Nephron progenitor cell (in vitro differentiated cells): ENCODE measurements at regions not wholly inside any gene's neighbourhood (a gene's known extent, or its start where the extent isn't known, plus 50 kb on each side); places are given as distances from the start of the nearest gene placed in this dataset.
"Not testable (repeated sequence)": the region's sequence is repeated elsewhere in the genome, so short reads cannot be mapped to it uniquely, and the experiment has no call there.

Experiments
- DNase-seq: peaks from one replicate; pipeline ENCODE4 v3.0.0; 2021
- H3K27ac Mint-ChIP-seq: 2 replicates; pipeline ENCODE4 v1.8.0; 2021; ENCODE audit warnings: mild to moderate bottlenecking, moderate library complexity, mixed read lengths
- H3K27me3 Mint-ChIP-seq: 2 replicates; pipeline ENCODE4 v1.8.0; 2021; ENCODE audit warnings: mild to moderate bottlenecking, low read depth, mixed read lengths; ENCODE audit not compliant: poor library complexity
- H3K36me3 Mint-ChIP-seq: 2 replicates; pipeline ENCODE4 v1.8.0; 2021; ENCODE audit warnings: low read depth, mixed read lengths
- H3K4me1 Mint-ChIP-seq: 2 replicates; pipeline ENCODE4 v1.8.0; 2021; ENCODE audit warnings: mixed read lengths
- H3K4me3 Mint-ChIP-seq: 2 replicates; pipeline ENCODE4 v1.8.0; 2021; ENCODE audit warnings: mild to moderate bottlenecking, moderate library complexity, mixed read lengths
- H3K9me3 Mint-ChIP-seq: 2 replicates; pipeline ENCODE4 v1.8.0; 2021; ENCODE audit warnings: mild to moderate bottlenecking, moderate library complexity, mixed read lengths
- TF ChIP-seq, protein P1 (sequence below): fragments of 200-600 bp; sonication (generic); IDR thresholded peaks from 2 replicates; pipeline ENCODE4 v1.5.0; 2021; ENCODE audit warnings: antibody characterized with exemption

DNA sequence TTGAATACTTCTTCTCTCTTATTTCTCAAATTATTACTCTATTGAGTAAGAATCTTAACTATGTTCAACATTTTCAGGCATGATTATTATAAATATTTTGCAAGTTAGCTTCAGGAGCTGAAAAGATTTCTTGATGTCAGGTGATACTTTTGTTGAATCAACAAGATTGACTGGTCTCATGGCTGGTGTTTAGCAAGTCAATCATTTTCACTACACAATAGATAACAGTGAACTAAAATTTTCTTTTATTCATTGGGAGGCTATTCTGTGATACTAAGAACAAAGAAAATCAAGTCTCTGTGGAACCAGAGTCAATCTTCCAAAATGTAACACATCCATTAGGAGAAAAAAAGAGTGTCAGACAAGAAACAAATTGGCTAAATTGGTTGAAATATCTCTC is 476.7 kb downstream of the CNTN3 start:
- H3K27ac Mint-ChIP-seq = no peak overlapping the region
- TF ChIP-seq, protein P1, sequence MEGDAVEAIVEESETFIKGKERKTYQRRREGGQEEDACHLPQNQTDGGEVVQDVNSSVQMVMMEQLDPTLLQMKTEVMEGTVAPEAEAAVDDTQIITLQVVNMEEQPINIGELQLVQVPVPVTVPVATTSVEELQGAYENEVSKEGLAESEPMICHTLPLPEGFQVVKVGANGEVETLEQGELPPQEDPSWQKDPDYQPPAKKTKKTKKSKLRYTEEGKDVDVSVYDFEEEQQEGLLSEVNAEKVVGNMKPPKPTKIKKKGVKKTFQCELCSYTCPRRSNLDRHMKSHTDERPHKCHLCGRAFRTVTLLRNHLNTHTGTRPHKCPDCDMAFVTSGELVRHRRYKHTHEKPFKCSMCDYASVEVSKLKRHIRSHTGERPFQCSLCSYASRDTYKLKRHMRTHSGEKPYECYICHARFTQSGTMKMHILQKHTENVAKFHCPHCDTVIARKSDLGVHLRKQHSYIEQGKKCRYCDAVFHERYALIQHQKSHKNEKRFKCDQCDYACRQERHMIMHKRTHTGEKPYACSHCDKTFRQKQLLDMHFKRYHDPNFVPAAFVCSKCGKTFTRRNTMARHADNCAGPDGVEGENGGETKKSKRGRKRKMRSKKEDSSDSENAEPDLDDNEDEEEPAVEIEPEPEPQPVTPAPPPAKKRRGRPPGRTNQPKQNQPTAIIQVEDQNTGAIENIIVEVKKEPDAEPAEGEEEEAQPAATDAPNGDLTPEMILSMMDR = no peak
- H3K27me3 Mint-ChIP-seq = peaks cover 13% of the 10 kb centered on the region
- no peak overlapping the region for H3K4me3 Mint-ChIP-seq
- H3K4me1 Mint-ChIP-seq = no peaks in the 10 kb centered on the region
- H3K36me3 Mint-ChIP-seq = no peaks in the 10 kb centered on the region
- H3K9me3 Mint-ChIP-seq = no peaks in the 10 kb centered on the region
- no peak for DNase-seq

DNA sequence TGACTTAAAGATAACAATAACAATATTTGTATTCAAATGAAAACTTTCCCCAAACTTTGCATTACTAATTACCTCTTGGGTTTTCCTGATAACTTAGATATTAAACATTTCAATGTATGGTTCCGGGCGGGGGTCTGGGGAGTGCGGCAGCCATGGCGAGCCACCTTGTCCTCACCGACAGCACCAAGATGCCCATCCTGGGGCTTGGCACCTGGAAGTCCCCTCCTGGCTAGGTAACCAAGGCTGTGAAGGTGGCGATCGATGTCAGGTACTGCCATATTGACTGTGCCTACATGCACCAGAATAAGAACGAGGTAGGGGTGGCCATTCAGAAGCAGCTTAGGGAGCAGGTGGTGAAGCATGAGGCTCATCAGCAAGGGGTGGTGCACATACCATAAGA is 478.7 kb downstream of the CNTN3 start:
- Mint-ChIP-seq H3K4me3 (no peak overlapping the region), H3K9me3 (peaks cover 4% of the 10 kb centered on the region), H3K27me3 (peaks cover 16% of the 10 kb centered on the region), H3K4me1 (no peaks in the 10 kb centered on the region), H3K27ac (no peak overlapping the region), H3K36me3 (no peaks in the 10 kb centered on the region)
- DNase-seq = no peak
- TF ChIP-seq, protein P1 = no peak

DNA sequence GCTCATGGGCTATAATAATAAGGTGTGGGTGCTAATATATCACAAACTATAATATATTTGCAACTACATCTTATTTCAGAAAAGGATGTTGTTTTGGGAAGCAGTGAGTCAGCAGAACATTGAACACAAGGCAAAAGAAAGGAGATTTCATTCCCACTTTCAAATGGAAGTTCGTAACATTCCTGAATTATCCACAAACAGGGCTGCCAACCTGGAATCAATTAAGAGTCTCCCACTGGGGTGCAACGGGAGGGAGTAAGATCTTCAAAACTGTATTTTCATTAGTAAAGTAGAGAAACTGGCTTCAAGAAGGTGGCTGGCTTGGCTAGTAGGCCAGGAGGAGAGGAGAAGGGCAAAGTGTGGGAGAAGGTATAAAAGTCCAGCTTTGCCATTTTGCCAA is 479.6 kb downstream of the CNTN3 start:
- H3K9me3 Mint-ChIP-seq = peaks cover 8% of the 10 kb centered on the region
- DNase-seq = no peak
- no peaks in the 10 kb centered on the region for H3K36me3 Mint-ChIP-seq
- H3K4me3 Mint-ChIP-seq = no peak overlapping the region
- peaks cover 16% of the 10 kb centered on the region for H3K27me3 Mint-ChIP-seq
- no peak overlapping the region for H3K27ac Mint-ChIP-seq
- TF ChIP-seq, protein P1 = no peak
- no peaks in the 10 kb centered on the region for H3K4me1 Mint-ChIP-seq

DNA sequence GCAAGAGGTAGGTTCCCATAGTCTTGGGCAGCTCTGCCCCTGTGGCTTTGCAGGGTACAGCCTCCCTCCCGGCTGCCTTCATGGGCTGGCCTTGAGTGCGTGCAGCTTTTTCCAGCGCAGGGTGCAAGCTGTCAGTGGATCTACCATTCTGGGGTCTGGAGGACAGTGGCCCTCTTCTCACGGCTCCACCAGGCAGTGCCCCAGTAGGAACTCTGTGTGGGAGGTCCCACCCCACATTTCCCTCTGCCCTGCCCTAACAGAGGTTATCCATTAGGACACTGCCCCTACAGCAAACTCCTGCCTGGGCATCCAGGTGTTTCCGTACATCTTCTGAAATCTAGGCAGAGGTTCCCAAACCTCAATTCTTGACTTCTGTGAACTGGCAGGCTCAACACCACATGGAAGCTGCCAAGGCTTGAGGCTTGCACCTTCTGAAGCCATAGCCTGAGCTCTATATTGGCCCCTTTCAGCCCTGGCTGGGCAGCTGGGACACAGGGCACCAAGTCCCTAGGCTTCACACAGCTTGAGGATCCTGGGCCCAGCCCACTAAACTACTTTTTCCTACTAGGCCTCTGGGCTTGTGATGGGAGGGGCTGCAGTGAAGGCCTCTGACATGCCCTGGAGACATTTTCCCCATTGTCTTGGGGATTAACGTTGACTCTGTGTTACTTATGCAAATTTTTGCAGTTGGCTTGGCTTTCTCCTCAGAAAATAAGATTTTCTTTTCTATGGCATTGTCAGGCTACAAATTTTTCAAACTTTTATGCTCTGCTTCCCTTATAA is 482.7 kb downstream of the CNTN3 start:
- DNase-seq, H3K27me3 Mint-ChIP-seq, H3K36me3 Mint-ChIP-seq, H3K4me1 Mint-ChIP-seq, H3K4me3 Mint-ChIP-seq, H3K27ac Mint-ChIP-seq: not testable (repeated sequence)
- peaks cover 13% of the 10 kb centered on the region for H3K9me3 Mint-ChIP-seq

DNA sequence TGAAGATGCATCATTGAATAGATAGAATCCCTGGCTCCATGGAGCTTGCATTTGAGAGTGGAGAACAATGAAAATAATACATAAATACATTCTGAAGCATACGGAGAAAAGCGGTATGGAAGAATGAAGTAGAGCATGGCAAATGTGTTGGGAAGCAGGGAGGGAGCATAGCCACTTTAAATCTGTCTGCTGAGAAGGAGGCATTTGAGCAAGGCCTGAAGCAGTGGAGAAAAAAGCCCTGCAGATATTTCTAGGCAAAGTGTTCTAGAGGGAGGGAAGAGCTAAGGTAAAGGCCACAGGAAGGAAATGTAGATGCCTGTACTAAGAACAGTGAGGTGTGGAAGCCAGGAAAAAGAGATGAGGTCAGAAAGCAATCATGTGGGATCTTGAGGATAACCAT is 484.8 kb downstream of the CNTN3 start:
- H3K27me3 Mint-ChIP-seq = peaks cover 4% of the 10 kb centered on the region
- TF ChIP-seq, protein P1 = no peak
- H3K4me1 Mint-ChIP-seq = no peaks in the 10 kb centered on the region
- DNase-seq = no peak
- H3K36me3 Mint-ChIP-seq = no peaks in the 10 kb centered on the region
- peaks cover 13% of the 10 kb centered on the region for H3K9me3 Mint-ChIP-seq
- H3K27ac Mint-ChIP-seq = no peak overlapping the region
- no peak overlapping the region for H3K4me3 Mint-ChIP-seq

DNA sequence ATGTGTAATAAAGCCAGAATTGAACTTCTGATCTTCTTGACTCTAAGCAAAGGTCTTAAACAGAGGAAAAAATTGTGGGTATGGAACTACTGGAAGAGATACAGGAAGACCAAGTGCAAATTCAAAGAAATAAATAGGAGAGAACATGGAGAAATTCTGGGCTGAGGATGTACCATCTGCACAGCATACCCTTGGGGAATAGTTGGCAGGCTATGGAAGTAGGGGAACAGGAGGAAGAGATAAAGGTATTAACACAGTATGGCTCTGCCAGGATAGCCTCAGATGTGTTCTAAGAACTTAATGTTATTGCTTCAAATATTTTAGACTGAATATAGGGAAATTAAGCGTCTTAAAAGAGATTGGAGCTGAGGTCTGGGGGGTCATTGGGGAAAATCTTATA is 485.4 kb downstream of the CNTN3 start:
- TF ChIP-seq, protein P1 = no peak
- peaks cover 13% of the 10 kb centered on the region for H3K9me3 Mint-ChIP-seq
- no peaks in the 10 kb centered on the region for H3K36me3 Mint-ChIP-seq
- H3K27me3 Mint-ChIP-seq = peaks cover 4% of the 10 kb centered on the region
- no peak for DNase-seq
- no peak overlapping the region for H3K4me3 Mint-ChIP-seq
- no peak overlapping the region for H3K27ac Mint-ChIP-seq
- no peaks in the 10 kb centered on the region for H3K4me1 Mint-ChIP-seq
